H1 (cell line): ENCODE measurements at regions not wholly inside any gene's neighbourhood (a gene's known extent, or its start where the extent isn't known, plus 50 kb on each side); places are given as distances from the start of the nearest gene placed in this dataset.

Experiments
- CTCF ChIA-PET: fragments of 300-600 bp; sonication (Branson Sonifier 250); formaldehyde crosslinking; loops from one replicate; lab custom pipeline; 2021; ENCODE audit not compliant: partially characterized antibody; lab: Charles Lee
- POLR2A ChIA-PET: fragments of 300-600 bp; sonication (Branson Sonifier 250); formaldehyde crosslinking; loops from one replicate; lab custom pipeline; 2021; ENCODE audit warnings: inconsistent platforms; ENCODE audit not compliant: partially characterized antibody; lab: Charles Lee
- DNase-seq, 2 experiments: peaks; one replicate each; pipeline versions ENCODE4 v3.0.0 to v3.0.0-alpha.2; 2010 to 2022; ENCODE audit warnings: low spot score in 2 of 2, low read depth in 1 of 2, mixed read lengths in 1 of 2
- FAIRE-seq: peaks from 2 replicates; lab custom pipeline; 2011; peaks lifted over from hg19 to GRCh38; lab: Jason Lieb, UNC
- H2AFZ ChIP-seq: 2 replicates; pipeline ENCODE4 v1.8.1; 2012; ENCODE audit warnings: low read length, inconsistent platforms
- H2AK5ac ChIP-seq: 2 replicates; pipeline ENCODE4 v1.6.1; 2013; ENCODE audit warnings: low read depth, low read length
- H2BK120ac ChIP-seq: replicated peaks from 2 replicates; pipeline ENCODE3; 2013; ENCODE audit warnings: low read depth, low read length, inconsistent platforms
- H2BK12ac ChIP-seq: 2 replicates; pipeline ENCODE4 v1.6.1; 2013; ENCODE audit warnings: low read depth, low read length
- H2BK15ac ChIP-seq: 2 replicates; pipeline ENCODE4 v1.6.1; 2013; ENCODE audit warnings: low read length
- H2BK20ac ChIP-seq: 2 replicates; pipeline ENCODE4 v1.6.1; 2013; ENCODE audit warnings: low read length
- H2BK5ac ChIP-seq: 2 replicates; pipeline ENCODE4 v1.6.1; 2013; ENCODE audit warnings: low read depth, low read length
- H3K14ac ChIP-seq: 2 replicates; pipeline ENCODE4 v1.6.1; 2013; ENCODE audit warnings: inconsistent platforms; ENCODE audit not compliant: insufficient read length
- H3K18ac ChIP-seq: 2 replicates; pipeline ENCODE4 v1.6.1; 2013; ENCODE audit warnings: low read length; ENCODE audit errors: extremely low read depth
- H3K23ac ChIP-seq: 2 replicates; pipeline ENCODE4 v1.6.1; 2013; ENCODE audit warnings: inconsistent platforms; ENCODE audit not compliant: insufficient read length
- H3K23me2 ChIP-seq: 2 replicates; pipeline ENCODE4 v1.6.1; 2013; ENCODE audit warnings: low read depth, low read length
- H3K27ac ChIP-seq: 2 replicates; pipeline ENCODE4 v1.6.1; 2011; ENCODE audit warnings: low read depth, low read length, inconsistent platforms
- H3K27me3 ChIP-seq, 4 experiments: replicated peaks in 1 of 4; 1 replicate in 1 of 4; 2 replicates in 3 of 4; pipeline versions ENCODE4 v1.6.1 to v1.8.1; 2011 to 2013; ENCODE audit warnings: low read length in 3 of 4, mild to moderate bottlenecking in 3 of 4, inconsistent platforms in 2 of 4, mixed read lengths in 2 of 4, moderate library complexity in 1 of 4; ENCODE audit not compliant: control insufficient read depth in 3 of 4, insufficient read depth in 3 of 4; ENCODE audit errors: extremely low read depth in 1 of 4
- H3K36me3 ChIP-seq, 4 experiments: 2 replicates each; pipeline versions ENCODE4 v1.6.1 to v1.8.1; 2011 to 2013; ENCODE audit warnings: mild to moderate bottlenecking in 4 of 4, low read length in 3 of 4, moderate library complexity in 2 of 4, control low read depth in 1 of 4, inconsistent platforms in 1 of 4; ENCODE audit not compliant: insufficient read depth in 4 of 4, control insufficient read depth in 2 of 4
- H3K4ac ChIP-seq: replicated peaks from 2 replicates; pipeline ENCODE3; 2013; ENCODE audit warnings: low read length, low read depth, mixed read lengths, inconsistent platforms; ENCODE audit not compliant: insufficient read length
- H3K4me1 ChIP-seq, 4 experiments: replicated peaks in 1 of 4; 1 replicate in 1 of 4; 2 replicates in 3 of 4; pipeline versions ENCODE4 v1.6.1 to v1.8.1; 2011 to 2013; ENCODE audit warnings: low read length in 3 of 4, inconsistent platforms in 2 of 4, mixed read lengths in 1 of 4; ENCODE audit not compliant: insufficient read depth in 4 of 4, control insufficient read depth in 3 of 4
- H3K4me2 ChIP-seq, 2 experiments: 2 replicates each; pipeline versions ENCODE4 v1.6.1 to v1.8.1; 2011 to 2013; ENCODE audit warnings: low read depth in 2 of 2, low read length in 2 of 2, control low read depth in 1 of 2, inconsistent platforms in 1 of 2, mild to moderate bottlenecking in 1 of 2; ENCODE audit not compliant: insufficient read depth in 1 of 2
- H3K4me3 ChIP-seq, 4 experiments: fragments of 200-600, 300-600 bp in 1 of 4; sonication (generic), shearing (Covaris generic), sonication (Bioruptor Twin) in 1 of 4; 2 replicates each; pipeline versions ENCODE4 v1.5.1 to v1.8.1; 2011 to 2016; ENCODE audit warnings: low read length in 4 of 4, low read depth in 3 of 4, control low read depth in 2 of 4, inconsistent platforms in 2 of 4, mild to moderate bottlenecking in 2 of 4, mixed read lengths in 1 of 4, moderate library complexity in 1 of 4; ENCODE audit not compliant: insufficient read depth in 2 of 4; ENCODE audit errors: extremely low read depth in 1 of 4
- H3K56ac ChIP-seq: replicated peaks from 2 replicates; pipeline ENCODE3; 2013; ENCODE audit warnings: low read depth, mild to moderate bottlenecking, mixed read lengths, low read length, inconsistent platforms; ENCODE audit not compliant: insufficient read length
- H3K79me1 ChIP-seq: 2 replicates; pipeline ENCODE4 v1.6.1; 2013; ENCODE audit warnings: low read depth, low read length, control low read depth
- H3K79me2 ChIP-seq, 2 experiments: 2 replicates each; pipeline versions ENCODE4 v1.6.1 to v1.8.1; 2012 to 2013; ENCODE audit warnings: low read length in 2 of 2, mild to moderate bottlenecking in 2 of 2, inconsistent platforms in 1 of 2; ENCODE audit not compliant: insufficient read depth in 2 of 2, control insufficient read depth in 1 of 2
- H3K9ac ChIP-seq, 4 experiments: replicated peaks in 1 of 4; 1 replicate in 1 of 4; 2 replicates in 3 of 4; pipeline versions ENCODE4 v1.6.1 to v1.8.1; 2011 to 2013; ENCODE audit warnings: low read depth in 3 of 4, low read length in 3 of 4, control low read depth in 2 of 4, mild to moderate bottlenecking in 2 of 4, moderate library complexity in 2 of 4, inconsistent platforms in 1 of 4; ENCODE audit errors: extremely low read depth in 1 of 4
- H3K9me3 ChIP-seq, 2 experiments: 2 replicates each; pipeline versions ENCODE4 v1.6.1 to v1.8.1; 2012 to 2013; ENCODE audit warnings: mild to moderate bottlenecking in 2 of 2, moderate library complexity in 2 of 2, control low read depth in 1 of 2, inconsistent platforms in 1 of 2, low read depth in 1 of 2, low read length in 1 of 2, mixed read lengths in 1 of 2; ENCODE audit not compliant: insufficient read depth in 2 of 2
- H4K20me1 ChIP-seq, 2 experiments: replicated peaks in 1 of 2; 2 replicates each; pipeline versions ENCODE3 to v1.8.1; 2011 to 2013; ENCODE audit warnings: inconsistent platforms in 2 of 2, low read length in 2 of 2, mild to moderate bottlenecking in 1 of 2; ENCODE audit not compliant: insufficient read depth in 2 of 2, control insufficient read depth in 1 of 2
- H4K5ac ChIP-seq: 2 replicates; pipeline ENCODE4 v1.6.1; 2013; ENCODE audit warnings: low read length, low read depth, mixed read lengths, inconsistent platforms; ENCODE audit not compliant: insufficient read length
- H4K8ac ChIP-seq: 2 replicates; pipeline ENCODE4 v1.8.0; 2013; ENCODE audit warnings: mild to moderate bottlenecking, moderate library complexity, low read length, inconsistent platforms; ENCODE audit not compliant: insufficient read depth; ENCODE audit errors: extremely low read depth
- H4K91ac ChIP-seq: replicated peaks from 2 replicates; pipeline ENCODE3; 2013; ENCODE audit warnings: low read length, mixed read lengths, inconsistent platforms; ENCODE audit not compliant: insufficient read length
- BACH1 ChIP-seq: IDR thresholded peaks from 2 replicates; pipeline ENCODE4 v1.6.1; 2012; ENCODE audit warnings: low read length, improper control_type of control experiment
- CHD2 ChIP-seq: IDR thresholded peaks from 2 replicates; pipeline ENCODE4 v1.6.1; 2012; ENCODE audit warnings: low read length, improper control_type of control experiment
- GABPA ChIP-seq: IDR thresholded peaks from 2 replicates; pipeline ENCODE4 v1.6.1; 2011; ENCODE audit warnings: mild to moderate bottlenecking, low read length, moderate library complexity, borderline replicate concordance; ENCODE audit not compliant: insufficient read depth
- SP4 ChIP-seq: IDR thresholded peaks from 2 replicates; pipeline ENCODE4 v1.6.1; 2012; ENCODE audit warnings: low read length, inconsistent platforms
- WGBS, 2 experiments: shearing (Covaris generic) in 1 of 2; methylation state at CpG; one replicate each; pipeline versions ENCODE4 v1.1.6 to v1.1.7; 2013 to 2015; ENCODE audit warnings: low lambda C conversion rate in 2 of 2, mixed read lengths in 2 of 2, inconsistent platforms in 1 of 2, low coverage in 1 of 2, missing lambda C conversion rate in 1 of 2; ENCODE audit not compliant: insufficient replicate concordance in 2 of 2, insufficient coverage in 1 of 2, insufficient read length in 1 of 2; ENCODE audit errors: extremely low coverage in 1 of 2, missing lambda C conversion rate in 1 of 2; 5-methylcytosine and 5-hydroxymethylcytosine counted together

DNA sequence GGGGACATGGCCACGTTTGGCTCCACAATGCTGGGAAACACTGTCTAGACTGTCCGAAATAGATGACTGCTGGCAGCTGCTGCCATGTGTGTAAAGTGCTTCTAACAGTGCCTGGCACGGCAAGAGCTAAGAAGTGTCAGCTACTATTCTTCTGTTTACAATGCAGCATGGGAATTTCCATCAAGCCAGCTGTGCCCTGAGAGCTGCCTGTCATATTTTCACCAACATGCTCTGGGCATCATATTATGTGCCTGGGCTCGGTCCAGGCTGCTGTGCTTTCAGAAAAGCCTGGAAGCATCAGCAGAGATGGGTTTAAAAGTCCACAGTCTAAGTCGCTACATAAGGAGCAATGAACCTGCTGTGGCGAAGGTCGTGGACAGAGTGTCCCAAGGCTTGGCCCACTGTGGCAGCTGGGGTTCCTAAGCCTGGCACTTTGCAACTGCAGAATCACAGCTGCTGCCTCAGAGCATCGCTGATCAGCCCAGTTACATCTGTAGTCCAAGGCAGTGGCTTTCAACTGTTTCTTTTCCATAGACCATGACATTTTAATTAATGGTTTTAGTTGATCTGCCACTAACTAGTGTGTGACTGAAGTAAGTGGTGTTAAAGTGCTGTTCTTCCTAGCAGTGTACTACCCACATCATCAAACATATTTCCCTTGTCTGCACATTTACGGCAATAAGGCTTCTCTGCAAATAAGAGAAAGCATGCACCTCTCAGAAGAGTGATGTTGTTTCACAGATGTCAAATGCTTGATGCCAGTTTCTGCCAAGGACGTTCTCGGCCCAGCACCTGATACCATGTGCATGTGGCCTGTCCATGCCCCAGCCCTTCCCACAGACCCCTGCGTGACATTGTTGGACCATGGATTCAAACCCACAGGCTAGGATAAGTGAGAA, 95.7 kb upstream of the C1QTNF9B start:
- FAIRE-seq (no peak), DNase-seq (no peak)
- Histone ChIP-seq H2BK20ac (no peak overlapping the region), H3K4me1 (no peaks in the 10 kb centered on the region), H4K20me1 (no peaks in the 10 kb centered on the region), H2AFZ (no peak overlapping the region), H3K23ac (no peak overlapping the region), H4K91ac (no peak overlapping the region), H3K4me3 (no peak overlapping the region), H3K4ac (no peak overlapping the region), H3K79me1 (no peaks in the 10 kb centered on the region), H3K27ac (no peak overlapping the region), H2AK5ac (no peak overlapping the region), H3K56ac (no peak overlapping the region), H3K9ac (no peak overlapping the region), H4K5ac (no peak overlapping the region), H2BK5ac (no peak overlapping the region), H4K8ac (no peak overlapping the region), H3K18ac (no peak overlapping the region), H3K23me2 (no peaks in the 10 kb centered on the region), H3K79me2 (no peaks in the 10 kb centered on the region), H2BK120ac (no peak overlapping the region), H2BK12ac (no peak overlapping the region), H3K14ac (no peak overlapping the region), H3K36me3 (no peaks in the 10 kb centered on the region), H3K4me2 (no peak overlapping the region), H2BK15ac (no peak overlapping the region), H3K9me3 (peaks cover 0 to 9% of the 10 kb centered on the region in 2 experiments; a peak in 2 of 4 replicates), H3K27me3 (no peaks in the 10 kb centered on the region)
- TF ChIP-seq SP4 = no peak
- no peak for TF ChIP-seq CHD2
- TF ChIP-seq BACH1 = no peak
- TF ChIP-seq GABPA = no peak
- WGBS, 2 experiments = 83% methylated on average over 12 of the region's 12 CpGs; no CpG with 5 or more reads in 1 of the 2 experiments
- ChIA-PET POLR2A (no interaction called here), CTCF (interaction anchor here (0.9 to 1.6 kb wide), 2 partner anchors 28 to 261 kb away, joined by 3 read pairs; no protein-coding TSS in a partner anchor)
